Gastroesophageal sphincter (tissue), 3 donors: ENCODE measurements at regions not wholly inside any gene's neighbourhood (a gene's known extent, or its start where the extent isn't known, plus 50 kb on each side); places are given as distances from the start of the nearest gene placed in this dataset.

ENCODE experiments used
- EP300 ChIP-seq: sonication (generic); formaldehyde crosslinking; IDR thresholded peaks from one replicate; pipeline ENCODE4 v1.6.1; 2017; ENCODE audit warnings: antibody characterized with exemption, mild to moderate bottlenecking
- POLR2A ChIP-seq, 2 donors: fragments of 450-650 bp; IDR thresholded peaks; one replicate each; pipeline ENCODE4 v1.6.1; 2017; ENCODE audit warnings: antibody characterized with exemption in 2 of 2, mild to moderate bottlenecking in 2 of 2, moderate library complexity in 1 of 2
- POLR2AphosphoS5 ChIP-seq: sonication (generic); formaldehyde crosslinking; IDR thresholded peaks from one replicate; pipeline ENCODE4 v1.6.1; 2017; ENCODE audit warnings: antibody characterized with exemption
- TF ChIP-seq, protein P1 (sequence below), 4 experiments: fragments of 200-600 bp in 2 of 4; fragments of 450-650 bp in 2 of 4; sonication (generic) in 1 of 4; IDR thresholded peaks; one replicate each; pipeline ENCODE4 v1.5.1; 2017 to 2019; ENCODE audit warnings: antibody characterized with exemption in 4 of 4, mild to moderate bottlenecking in 2 of 4, moderate library complexity in 2 of 4

- TF ChIP-seq POLR2A (IDR thresholded peaks at IDR 0.05) = no peak
- no peak for TF ChIP-seq POLR2AphosphoS5
- TF ChIP-seq, protein P1, sequence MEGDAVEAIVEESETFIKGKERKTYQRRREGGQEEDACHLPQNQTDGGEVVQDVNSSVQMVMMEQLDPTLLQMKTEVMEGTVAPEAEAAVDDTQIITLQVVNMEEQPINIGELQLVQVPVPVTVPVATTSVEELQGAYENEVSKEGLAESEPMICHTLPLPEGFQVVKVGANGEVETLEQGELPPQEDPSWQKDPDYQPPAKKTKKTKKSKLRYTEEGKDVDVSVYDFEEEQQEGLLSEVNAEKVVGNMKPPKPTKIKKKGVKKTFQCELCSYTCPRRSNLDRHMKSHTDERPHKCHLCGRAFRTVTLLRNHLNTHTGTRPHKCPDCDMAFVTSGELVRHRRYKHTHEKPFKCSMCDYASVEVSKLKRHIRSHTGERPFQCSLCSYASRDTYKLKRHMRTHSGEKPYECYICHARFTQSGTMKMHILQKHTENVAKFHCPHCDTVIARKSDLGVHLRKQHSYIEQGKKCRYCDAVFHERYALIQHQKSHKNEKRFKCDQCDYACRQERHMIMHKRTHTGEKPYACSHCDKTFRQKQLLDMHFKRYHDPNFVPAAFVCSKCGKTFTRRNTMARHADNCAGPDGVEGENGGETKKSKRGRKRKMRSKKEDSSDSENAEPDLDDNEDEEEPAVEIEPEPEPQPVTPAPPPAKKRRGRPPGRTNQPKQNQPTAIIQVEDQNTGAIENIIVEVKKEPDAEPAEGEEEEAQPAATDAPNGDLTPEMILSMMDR (IDR thresholded peaks at IDR 0.05) = no peak
- TF ChIP-seq EP300 = no peak
Observed at GRCh38 chr10:36038316-36038955, 396.3 kb upstream of the FZD8 start.
